ENCODE measurements at regions not wholly inside any gene's neighbourhood (a gene's known extent, or its start where the extent isn't known, plus 50 kb on each side); places are given as distances from the start of the nearest gene placed in this dataset.
"Not testable (repeated sequence)": the region's sequence is repeated elsewhere in the genome, so short reads cannot be mapped to it uniquely, and the experiment has no call there.

- DNase-seq (ENCODE audit: low read depth) = no peak
Measured at GRCh38 chr14:105857826-105858675, 331.7 kb downstream of the TMEM121 start.

- DNase-seq (ENCODE audit: low read depth) = no peak
Measured at GRCh38 chr14:105858676-105859025, 332.3 kb downstream of the TMEM121 start.

- not testable (repeated sequence) for DNase-seq (ENCODE audit: low read depth)
Measured at GRCh38 chr14:105859073-105859716, 332.8 kb downstream of the TMEM121 start.

GRCh38 chr14:105859717-105860614 lies 333.6 kb downstream of the TMEM121 start:
- no peak for DNase-seq (ENCODE audit: low read depth)

GRCh38 chr14:105860615-105861580 lies 334.5 kb downstream of the TMEM121 start:
- no peak for DNase-seq (ENCODE audit: low read depth)

- DNase-seq (ENCODE audit: low read depth) = no peak
Measured at GRCh38 chr14:105861985-105862465, 335.6 kb downstream of the TMEM121 start.

GRCh38 chr14:105862581-105863239 lies 336.3 kb downstream of the TMEM121 start:
- no peak for DNase-seq (ENCODE audit: low read depth)

GRCh38 chr14:105863296-105864108 lies 337.1 kb downstream of the TMEM121 start:
- DNase-seq (ENCODE audit: low read depth) = no peak

- no peak for DNase-seq (ENCODE audit: low read depth)
Measured at GRCh38 chr14:105864116-105864515, 337.7 kb downstream of the TMEM121 start.

- no peak for DNase-seq (ENCODE audit: low read depth)
Measured at GRCh38 chr14:105864651-105865265, 338.4 kb downstream of the TMEM121 start.

GRCh38 chr14:105865266-105865903 lies 339.0 kb downstream of the TMEM121 start:
- DNase-seq (ENCODE audit: low read depth) = no peak

- no peak for DNase-seq (ENCODE audit: low read depth)
Measured at GRCh38 chr14:105865904-105866840, 339.8 kb downstream of the TMEM121 start.

- no peak for DNase-seq (ENCODE audit: low read depth)
Measured at GRCh38 chr14:105866841-105867321, 340.5 kb downstream of the TMEM121 start.

GRCh38 chr14:105867961-105868599 lies 341.7 kb downstream of the TMEM121 start:
- DNase-seq (ENCODE audit: low read depth) = no peak

GRCh38 chr14:105871590-105871989 lies 345.2 kb downstream of the TMEM121 start:
- no peak for DNase-seq (ENCODE audit: low read depth)

GRCh38 chr14:105873870-105874512 lies 347.6 kb downstream of the TMEM121 start:
- no peak for DNase-seq (ENCODE audit: low read depth)
